ENCODE measurements at regions not wholly inside any gene's neighbourhood (a gene's known extent, or its start where the extent isn't known, plus 50 kb on each side); places are given as distances from the start of the nearest gene placed in this dataset.

GRCh38 chr18:60149316-60149715, 223.3 kb downstream of the MC4R start:
- DNase-seq (ENCODE audit: low read depth in 1 of 2, low spot score in 2 of 2) = no peak
- CTCF ChIA-PET (ENCODE audit: partially characterized antibody) = no interaction called here
- WGBS, 2 experiments (ENCODE audit: extremely low coverage in 1 of 2, insufficient coverage in 1 of 2, insufficient read length in 1 of 2, insufficient replicate concordance in 2 of 2, low coverage in 1 of 2, low lambda C conversion rate in 2 of 2, missing lambda C conversion rate in 1 of 2) = 91% methylated on average over 5 of the region's 5 CpGs; no CpG with 5 or more reads in 1 of the 2 experiments
- TF ChIP-seq EZH2 (IDR thresholded peaks at IDR 0.05; ENCODE audit: low read depth, low read length, severe bottlenecking) = no peak

More at GRCh38 chr18:60149316-60149715, 223.3 kb downstream of the MC4R start:
- H4K20me1 ChIP-seq (replicated peaks in 1 of 2; ENCODE audit: control insufficient read depth in 1 of 2, insufficient read depth in 2 of 2, low read length in 2 of 2) = no peaks in the 10 kb centered on the region
- no peak overlapping the region for H3K14ac ChIP-seq (ENCODE audit: insufficient read length)
- H3K79me2 ChIP-seq (ENCODE audit: control insufficient read depth in 1 of 2, insufficient read depth in 2 of 2, low read length in 2 of 2) = no peaks in the 10 kb centered on the region
- H3K4me1 ChIP-seq (replicated peaks in 1 of 4; ENCODE audit: control insufficient read depth in 3 of 4, insufficient read depth in 4 of 4, low read length in 3 of 4) = no peaks in the 10 kb centered on the region
- H2BK15ac ChIP-seq (ENCODE audit: low read length) = no peak overlapping the region
- POLR2A ChIA-PET (ENCODE audit: partially characterized antibody) = no interaction called here
- no peak overlapping the region for H2AK5ac ChIP-seq (ENCODE audit: low read depth, low read length)
- no peak overlapping the region for H3K27ac ChIP-seq (ENCODE audit: low read depth, low read length)
- no peak overlapping the region for H2AFZ ChIP-seq (ENCODE audit: low read length)
- H3K27me3 ChIP-seq (replicated peaks in 1 of 4; ENCODE audit: control insufficient read depth in 3 of 4, extremely low read depth in 1 of 4, insufficient read depth in 3 of 4, low read length in 3 of 4) = no peaks in the 10 kb centered on the region
- H3K4me2 ChIP-seq (ENCODE audit: insufficient read depth in 1 of 2, low read depth in 2 of 2, low read length in 2 of 2) = no peak overlapping the region
- no peak overlapping the region for H3K56ac ChIP-seq (replicated peaks; ENCODE audit: insufficient read length, low read depth, low read length)
- H3K9ac ChIP-seq (replicated peaks in 1 of 4; ENCODE audit: extremely low read depth in 1 of 4, low read depth in 3 of 4, low read length in 3 of 4) = no peak overlapping the region
- FAIRE-seq = no peak
- no peak overlapping the region for H2BK20ac ChIP-seq (ENCODE audit: low read length)
- H3K23ac ChIP-seq (ENCODE audit: insufficient read length) = no peak overlapping the region
- H3K23me2 ChIP-seq (ENCODE audit: low read depth, low read length) = no peaks in the 10 kb centered on the region
- H2BK12ac ChIP-seq (ENCODE audit: low read depth, low read length) = no peak overlapping the region
- H3K4me3 ChIP-seq (ENCODE audit: extremely low read depth in 1 of 4, insufficient read depth in 2 of 4, low read depth in 3 of 4, low read length in 4 of 4) = no peak overlapping the region
- no peaks in the 10 kb centered on the region for H3K79me1 ChIP-seq (ENCODE audit: low read depth, low read length)
- no peak overlapping the region for H4K5ac ChIP-seq (ENCODE audit: insufficient read length, low read depth, low read length)
- H4K91ac ChIP-seq (replicated peaks; ENCODE audit: insufficient read length, low read length) = no peak overlapping the region
- no peak overlapping the region for H2BK5ac ChIP-seq (ENCODE audit: low read depth, low read length)
- H3K4ac ChIP-seq (replicated peaks; ENCODE audit: insufficient read length, low read depth, low read length) = no peak overlapping the region
- no peak overlapping the region for H3K18ac ChIP-seq (ENCODE audit: extremely low read depth, low read length)
- no peaks in the 10 kb centered on the region for H3K36me3 ChIP-seq (ENCODE audit: control insufficient read depth in 2 of 4, insufficient read depth in 4 of 4, low read length in 3 of 4)
- no peak overlapping the region for H2BK120ac ChIP-seq (replicated peaks; ENCODE audit: low read depth, low read length)
- H3K9me3 ChIP-seq (ENCODE audit: insufficient read depth in 2 of 2, low read depth in 1 of 2, low read length in 1 of 2) = no peaks in the 10 kb centered on the region
- no peak overlapping the region for H4K8ac ChIP-seq (ENCODE audit: extremely low read depth, insufficient read depth, low read length)

All from H1 (cell line).